T follicular helper cell (primary cell): ENCODE measurements at regions not wholly inside any gene's neighbourhood (a gene's known extent, or its start where the extent isn't known, plus 50 kb on each side); places are given as distances from the start of the nearest gene placed in this dataset.
"Not testable (repeated sequence)": the region's sequence is repeated elsewhere in the genome, so short reads cannot be mapped to it uniquely, and the experiment has no call there.

ENCODE experiments used
- DNase-seq: peaks from one replicate; pipeline ENCODE4 v3.0.0-alpha.2; 2020; ENCODE audit warnings: low read depth

GRCh38 chr2:147607379-147607778 lies 237.4 kb upstream of the ACVR2A start:
- DNase-seq = no peak

GRCh38 chr2:147603876-147604275 lies 241.0 kb upstream of the ACVR2A start:
- no peak for DNase-seq

- DNase-seq = no peak
These were observed 241.4 kb upstream of the ACVR2A start for GRCh38 chr2:147603447-147603846.

- DNase-seq = no peak
These were observed 244.2 kb upstream of the ACVR2A start for GRCh38 chr2:147600646-147601045.

- DNase-seq = no peak
These were observed 244.6 kb upstream of the ACVR2A start for GRCh38 chr2:147600223-147600622.

- no peak for DNase-seq
These were observed 249.6 kb upstream of the ACVR2A start for GRCh38 chr2:147595200-147595599.

GRCh38 chr2:147594038-147594437 lies 250.8 kb upstream of the ACVR2A start:
- no peak for DNase-seq

- DNase-seq = not testable (repeated sequence)
These were observed 252.0 kb upstream of the ACVR2A start for GRCh38 chr2:147592784-147593183.

GRCh38 chr2:147589127-147589526 lies 255.7 kb upstream of the ACVR2A start:
- no peak for DNase-seq

- DNase-seq = no peak
These were observed 256.6 kb upstream of the ACVR2A start for GRCh38 chr2:147588191-147588590.

GRCh38 chr2:147578529-147578928 lies 266.3 kb upstream of the ACVR2A start:
- no peak for DNase-seq

- DNase-seq = no peak
These were observed 266.8 kb upstream of the ACVR2A start for GRCh38 chr2:147577998-147578380.

GRCh38 chr2:147577323-147577997 lies 267.4 kb upstream of the ACVR2A start:
- DNase-seq = no peak

GRCh38 chr2:147575106-147575505 lies 269.7 kb upstream of the ACVR2A start:
- DNase-seq = no peak

- no peak for DNase-seq
These were observed 272.2 kb upstream of the ACVR2A start for GRCh38 chr2:147572622-147573021.

GRCh38 chr2:147569426-147569825 lies 275.4 kb upstream of the ACVR2A start:
- no peak for DNase-seq

- no peak for DNase-seq
These were observed 276.7 kb upstream of the ACVR2A start for GRCh38 chr2:147568109-147568508.

- no peak for DNase-seq
These were observed 277.7 kb upstream of the ACVR2A start for GRCh38 chr2:147567136-147567535.

GRCh38 chr2:147560810-147561535 lies 283.9 kb upstream of the ACVR2A start:
- no peak for DNase-seq

- no peak for DNase-seq
These were observed 285.6 kb upstream of the ACVR2A start for GRCh38 chr2:147559070-147559725.

GRCh38 chr2:147558620-147559019 lies 286.2 kb upstream of the ACVR2A start:
- DNase-seq = no peak

GRCh38 chr2:147554521-147555107 lies 290.2 kb upstream of the ACVR2A start:
- no peak for DNase-seq

- DNase-seq = no peak
These were observed 291.0 kb upstream of the ACVR2A start for GRCh38 chr2:147553775-147554271.
